Thoracic aorta (tissue), 2 donors: ENCODE measurements at regions not wholly inside any gene's neighbourhood (a gene's known extent, or its start where the extent isn't known, plus 50 kb on each side); places are given as distances from the start of the nearest gene placed in this dataset.

Experiments
- ATAC-seq: fragments of 150-250 bp; one replicate; pipeline ENCODE4 v1.8.0; 2017; ENCODE audit warnings: low read depth; ENCODE audit not compliant: insufficient number of reproducible peaks, low FRiP score
- DNase-seq: peaks from one replicate; pipeline ENCODE4 v3.0.0-alpha.2; 2020; ENCODE audit warnings: low spot score
- H3K27ac ChIP-seq, 2 donors: fragments of 200-600 bp; sonication (generic); 1 replicate in 1 of 2; 2 replicates in 1 of 2; pipeline ENCODE4 v1.5.1; 2016; ENCODE audit warnings: mild to moderate bottlenecking in 2 of 2, moderate library complexity in 2 of 2
- H3K27me3 ChIP-seq: fragments of 200-600 bp; sonication (generic); replicated peaks from 2 replicates; pipeline ENCODE4 v1.6.0; 2016; ENCODE audit warnings: mild to moderate bottlenecking; ENCODE audit not compliant: insufficient read depth
- H3K36me3 ChIP-seq: fragments of 200-600 bp; sonication (generic); one replicate; pipeline ENCODE4 v1.5.1; 2016
- H3K4me1 ChIP-seq, 2 donors: fragments of 200-600 bp; sonication (generic); 1 replicate in 1 of 2; 2 replicates in 1 of 2; pipeline versions ENCODE4 v1.5.1 to v1.6.0; 2016; ENCODE audit warnings: low read depth in 2 of 2, mild to moderate bottlenecking in 1 of 2; ENCODE audit not compliant: control insufficient read depth in 1 of 2
- H3K4me3 ChIP-seq: fragments of 200-600 bp; sonication (generic); 2 replicates; pipeline ENCODE4 v1.5.1; 2016; ENCODE audit warnings: mild to moderate bottlenecking
- H3K9me3 ChIP-seq: fragments of 200-600 bp; sonication (generic); 2 replicates; pipeline ENCODE4 v1.5.1; 2016
- TF ChIP-seq, protein P1 (sequence below): fragments of 200-600 bp; sonication (generic); IDR thresholded peaks from one replicate; pipeline ENCODE4 v1.5.1; 2019; ENCODE audit warnings: antibody characterized with exemption

DNA sequence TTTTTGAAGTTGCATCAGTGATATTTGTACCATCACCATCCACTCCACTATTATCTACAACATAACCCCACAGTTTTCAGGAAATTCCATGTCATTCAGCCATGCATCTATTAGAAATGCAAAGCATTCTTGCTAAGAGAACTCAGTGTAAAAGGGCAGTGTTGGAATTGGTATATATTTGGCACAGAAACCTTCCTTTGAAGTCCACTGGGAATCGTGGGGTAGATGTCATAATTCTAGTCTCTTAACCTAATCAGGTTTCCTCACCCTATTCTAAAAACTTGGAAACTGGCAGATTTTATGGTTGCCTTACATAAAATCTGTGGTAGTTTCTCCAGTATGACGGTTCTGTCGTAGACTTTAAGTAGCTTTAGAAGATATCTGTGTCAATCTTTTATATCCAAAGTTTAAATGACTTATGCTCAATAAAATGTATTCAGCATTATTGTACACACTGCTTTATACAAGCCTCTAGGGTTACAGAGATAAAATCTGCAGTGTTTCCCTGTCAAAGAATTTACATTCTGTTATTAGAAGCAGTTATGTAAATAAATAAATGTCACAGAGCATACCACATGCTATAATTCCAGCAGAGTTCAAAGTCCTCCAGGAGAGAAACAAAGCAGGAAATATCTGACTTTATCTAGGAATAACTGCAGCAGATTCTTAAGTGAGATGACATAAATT lies 704.4 kb upstream of the CELF2 start:
- Histone ChIP-seq H3K4me3 (no peak overlapping the region), H3K36me3 (no peaks in the 10 kb centered on the region), H3K27me3 (no peaks in the 10 kb centered on the region), H3K4me1 (no peaks in the 10 kb centered on the region), H3K27ac (no peak overlapping the region), H3K9me3 (no peaks in the 10 kb centered on the region)
- TF ChIP-seq, protein P1, sequence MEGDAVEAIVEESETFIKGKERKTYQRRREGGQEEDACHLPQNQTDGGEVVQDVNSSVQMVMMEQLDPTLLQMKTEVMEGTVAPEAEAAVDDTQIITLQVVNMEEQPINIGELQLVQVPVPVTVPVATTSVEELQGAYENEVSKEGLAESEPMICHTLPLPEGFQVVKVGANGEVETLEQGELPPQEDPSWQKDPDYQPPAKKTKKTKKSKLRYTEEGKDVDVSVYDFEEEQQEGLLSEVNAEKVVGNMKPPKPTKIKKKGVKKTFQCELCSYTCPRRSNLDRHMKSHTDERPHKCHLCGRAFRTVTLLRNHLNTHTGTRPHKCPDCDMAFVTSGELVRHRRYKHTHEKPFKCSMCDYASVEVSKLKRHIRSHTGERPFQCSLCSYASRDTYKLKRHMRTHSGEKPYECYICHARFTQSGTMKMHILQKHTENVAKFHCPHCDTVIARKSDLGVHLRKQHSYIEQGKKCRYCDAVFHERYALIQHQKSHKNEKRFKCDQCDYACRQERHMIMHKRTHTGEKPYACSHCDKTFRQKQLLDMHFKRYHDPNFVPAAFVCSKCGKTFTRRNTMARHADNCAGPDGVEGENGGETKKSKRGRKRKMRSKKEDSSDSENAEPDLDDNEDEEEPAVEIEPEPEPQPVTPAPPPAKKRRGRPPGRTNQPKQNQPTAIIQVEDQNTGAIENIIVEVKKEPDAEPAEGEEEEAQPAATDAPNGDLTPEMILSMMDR: no peak
- no peak for ATAC-seq
- no peak for DNase-seq

DNA sequence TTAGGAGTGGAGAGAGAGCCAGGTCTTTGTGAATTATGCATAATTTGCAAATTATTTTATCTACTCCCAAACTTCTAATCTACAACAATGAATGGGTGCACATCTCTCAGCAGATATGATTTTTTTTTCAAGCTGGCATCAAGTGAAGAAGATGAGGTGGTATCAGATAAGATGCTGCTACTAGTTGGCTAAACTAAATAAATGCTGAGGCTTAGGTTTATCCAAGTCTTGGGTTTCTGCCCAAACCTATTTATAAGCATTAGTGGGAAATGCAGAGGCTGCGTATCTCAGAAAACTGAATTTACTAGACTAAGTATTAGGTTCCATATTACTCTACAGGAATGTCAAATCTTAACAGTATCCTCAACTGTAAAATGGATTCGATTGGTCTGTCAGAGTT lies 703.0 kb upstream of the CELF2 start:
- no peaks in the 10 kb centered on the region for H3K9me3 ChIP-seq
- H3K4me3 ChIP-seq: no peak overlapping the region
- peaks cover 0 to 7% of the 10 kb centered on the region in 2 donors for H3K4me1 ChIP-seq
- no peak overlapping the region for H3K27ac ChIP-seq
- TF ChIP-seq, protein P1: no peak
- ATAC-seq (no peak), DNase-seq (no peak)
- H3K27me3 ChIP-seq: no peaks in the 10 kb centered on the region
- no peaks in the 10 kb centered on the region for H3K36me3 ChIP-seq

DNA sequence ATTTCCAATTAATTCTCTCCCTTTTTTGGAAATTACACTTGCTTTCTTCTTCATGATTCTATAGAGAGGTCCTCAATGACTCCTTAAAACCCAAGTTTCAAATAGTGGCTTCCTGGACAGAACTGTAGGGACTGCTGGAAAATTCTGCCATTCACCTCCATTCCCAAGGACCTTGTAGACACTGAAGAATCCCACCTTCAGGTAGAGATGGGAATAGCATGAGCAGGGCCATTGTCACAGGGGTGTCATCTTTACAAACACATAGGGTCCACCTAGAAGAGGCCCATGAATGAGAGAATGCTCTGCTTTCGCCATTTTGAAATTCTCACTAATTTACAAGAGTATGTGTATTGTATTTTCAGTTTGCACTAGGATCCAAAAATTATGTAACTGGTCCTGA lies 701.7 kb upstream of the CELF2 start:
- no peaks in the 10 kb centered on the region for H3K36me3 ChIP-seq

DNA sequence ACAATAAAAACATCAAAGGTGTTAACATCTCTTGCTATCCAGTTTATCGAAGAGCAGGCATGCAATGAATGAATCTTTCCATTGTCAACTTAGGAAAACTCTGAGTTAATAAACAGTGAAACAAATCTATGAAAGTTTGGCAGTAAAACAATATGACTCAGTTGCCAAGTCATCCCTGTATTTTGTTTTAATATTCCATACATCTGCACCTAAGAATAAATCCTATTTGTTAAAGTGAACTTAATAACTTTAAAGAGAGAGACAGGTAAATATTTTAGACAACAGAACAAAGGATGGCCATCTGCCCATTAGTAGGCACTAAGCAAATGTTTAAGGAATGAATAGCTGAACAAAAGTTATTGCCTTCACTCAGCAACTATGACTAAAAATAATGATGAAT lies 700.5 kb upstream of the CELF2 start:
- no peaks in the 10 kb centered on the region for H3K9me3 ChIP-seq
- no peaks in the 10 kb centered on the region for H3K36me3 ChIP-seq
- peaks cover 0 to 7% of the 10 kb centered on the region in 2 donors for H3K4me1 ChIP-seq
- DNase-seq: no peak
- no peaks in the 10 kb centered on the region for H3K27me3 ChIP-seq
- H3K4me3 ChIP-seq: no peak overlapping the region
- H3K27ac ChIP-seq: no peak overlapping the region
- ATAC-seq: no peak
- TF ChIP-seq, protein P1: no peak

More for the DNA sequence above, 701.7 kb upstream of the CELF2 start:
- Histone ChIP-seq H3K4me1 (peaks cover 0 to 7% of the 10 kb centered on the region in 2 donors), H3K9me3 (no peaks in the 10 kb centered on the region), H3K27me3 (no peaks in the 10 kb centered on the region), H3K4me3 (no peak overlapping the region), H3K27ac (no peak overlapping the region)
- TF ChIP-seq, protein P1: no peak
- DNase-seq: no peak
- no peak for ATAC-seq

DNA sequence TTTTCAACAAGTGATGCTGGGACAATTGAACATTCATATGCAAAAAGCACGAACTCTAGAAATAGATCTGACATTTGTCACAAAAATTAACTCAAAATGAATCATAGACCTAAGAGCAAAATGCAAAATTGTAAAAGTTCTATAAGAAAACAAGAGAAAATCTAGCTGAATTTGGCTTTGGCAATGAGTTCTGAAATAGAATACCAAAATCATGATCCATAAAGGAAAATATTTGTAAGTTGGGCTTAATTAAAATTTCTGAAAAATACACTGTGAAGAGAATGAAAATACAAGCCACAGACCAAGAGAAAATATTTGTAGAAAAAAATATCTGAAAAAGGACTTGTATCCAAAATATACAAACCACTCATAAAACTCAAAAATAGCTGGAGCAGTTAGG lies 698.8 kb upstream of the CELF2 start:
- ATAC-seq (no peak), DNase-seq (no peak)
- Histone ChIP-seq H3K36me3 (no peaks in the 10 kb centered on the region), H3K27ac (no peak overlapping the region), H3K4me3 (no peak overlapping the region), H3K27me3 (no peaks in the 10 kb centered on the region), H3K4me1 (peaks cover 0 to 7% of the 10 kb centered on the region in 2 donors), H3K9me3 (no peaks in the 10 kb centered on the region)
- TF ChIP-seq, protein P1: no peak
